Stomach (tissue), 8 donors: ENCODE measurements at regions not wholly inside any gene's neighbourhood (a gene's known extent, or its start where the extent isn't known, plus 50 kb on each side); places are given as distances from the start of the nearest gene placed in this dataset.

ENCODE experiments used
- DNase-seq, 2 donors: peaks; one replicate each; pipeline versions ENCODE4 v3.0.0 to v3.0.0-alpha.2; 2013 to 2019
- H3K27ac ChIP-seq, 5 donors: fragments of 200-600 bp in 4 of 5; sonication (generic) in 4 of 5; one replicate each; pipeline ENCODE4 v1.5.1; 2013 to 2019; ENCODE audit warnings: mild to moderate bottlenecking in 1 of 5, moderate library complexity in 1 of 5
- H3K27me3 ChIP-seq, 3 donors: fragments of 200-600 bp; sonication (generic); one replicate each; pipeline ENCODE4 v1.5.1; 2017 to 2019; ENCODE audit warnings: mixed run types in 1 of 3
- H3K36me3 ChIP-seq, 4 donors: fragments of 200-600 bp; sonication (generic); 1 replicate in 3 of 4; 2 replicates in 1 of 4; pipeline ENCODE4 v1.5.1; 2016 to 2019
- H3K4me1 ChIP-seq, 4 donors: fragments of 200-600 bp; sonication (generic); one replicate each; pipeline ENCODE4 v1.5.1; 2016 to 2019
- H3K4me3 ChIP-seq, 4 donors: fragments of 200-600 bp; sonication (generic) in 3 of 4; one replicate each; pipeline ENCODE4 v1.5.1; 2016 to 2019; ENCODE audit warnings: mild to moderate bottlenecking in 1 of 4
- H3K9me3 ChIP-seq, 4 donors: fragments of 200-600 bp; sonication (generic); one replicate each; pipeline ENCODE4 v1.5.1; 2016 to 2019
- EP300 ChIP-seq: sonication (generic); formaldehyde crosslinking; IDR thresholded peaks from one replicate; pipeline ENCODE4 v1.6.1; 2017; ENCODE audit warnings: antibody characterized with exemption
- POLR2A ChIP-seq, 4 donors: fragments of 450-650 bp; IDR thresholded peaks; one replicate each; pipeline ENCODE4 v1.6.1; 2016; ENCODE audit warnings: antibody characterized with exemption in 4 of 4, control low read depth in 2 of 4, mild to moderate bottlenecking in 1 of 4, moderate library complexity in 1 of 4
- POLR2AphosphoS5 ChIP-seq, 3 donors: sonication (generic); formaldehyde crosslinking; IDR thresholded peaks; one replicate each; pipeline ENCODE4 v1.6.1; 2016; ENCODE audit warnings: antibody characterized with exemption in 3 of 3
- WGBS, 5 donors: extraction: QIAGEN DNeasy Blood & Tissue Kit in 3 of 5; methylation state at CpG; one replicate each; pipeline versions ENCODE4 v1.1.5 to v1.1.7; 2013 to 2018; 5-methylcytosine and 5-hydroxymethylcytosine counted together
- intact Hi-C: fragments of 100-400 bp; cut with DNase I; formaldehyde crosslinking; loops from one replicate; pipeline ENCODE4 v1.15.1; 2023; ENCODE audit warnings: low total_unique reads
- TF ChIP-seq, protein P1 (sequence below), 7 experiments: fragments of 450-650 bp in 4 of 7; fragments of 200-600 bp in 3 of 7; sonication (generic) in 3 of 7; IDR thresholded peaks; one replicate each; pipeline ENCODE4 v1.5.1; 2016 to 2019; ENCODE audit warnings: antibody characterized with exemption in 7 of 7, control low read depth in 2 of 7, mild to moderate bottlenecking in 1 of 7
- donor health status: healthy with polysubstance abuse.
- donor health status: Bipolar disorder and iron deficiency.
- donor health status: healthy.

DNA sequence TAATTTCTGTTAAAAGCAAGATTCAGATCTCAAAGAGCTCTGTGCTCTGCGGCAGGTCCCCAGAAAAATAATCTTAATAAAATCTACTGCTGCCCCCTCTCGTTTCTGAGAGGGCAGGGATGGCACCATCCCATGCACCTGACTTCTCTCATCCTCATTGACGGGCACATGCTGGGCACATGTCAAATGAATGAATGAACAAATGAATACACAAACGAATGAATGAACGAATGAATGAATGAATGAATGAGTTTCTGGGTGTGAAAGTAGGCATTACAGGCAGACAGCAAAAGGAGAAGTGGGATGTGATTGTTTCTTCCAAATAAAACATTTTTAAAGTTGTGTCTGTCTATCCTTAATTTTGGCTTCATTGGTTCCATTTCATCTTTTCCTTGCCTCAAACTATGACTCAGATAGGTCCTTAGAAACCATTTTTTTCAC lies 398.1 kb upstream of the PRKCQ start:
- intact Hi-C loops = no loop called here
- WGBS, 5 donors = 48 to 60% (median 52%) methylated on average over 5 of the region's 5 CpGs
- Histone ChIP-seq H3K36me3 (no peaks in the 10 kb centered on the region), H3K27ac (no peak overlapping the region), H3K4me3 (no peak overlapping the region), H3K27me3 (no peaks in the 10 kb centered on the region), H3K4me1 (peaks cover 0 to 3% (median 0%) of the 10 kb centered on the region in 4 donors), H3K9me3 (peaks cover 0 to 6% (median 0%) of the 10 kb centered on the region in 4 donors)
- TF ChIP-seq POLR2A (IDR thresholded peaks at IDR 0.05) (no peak), EP300 (no peak), POLR2AphosphoS5 (IDR thresholded peaks at IDR 0.05) (no peak)
- TF ChIP-seq, protein P1, sequence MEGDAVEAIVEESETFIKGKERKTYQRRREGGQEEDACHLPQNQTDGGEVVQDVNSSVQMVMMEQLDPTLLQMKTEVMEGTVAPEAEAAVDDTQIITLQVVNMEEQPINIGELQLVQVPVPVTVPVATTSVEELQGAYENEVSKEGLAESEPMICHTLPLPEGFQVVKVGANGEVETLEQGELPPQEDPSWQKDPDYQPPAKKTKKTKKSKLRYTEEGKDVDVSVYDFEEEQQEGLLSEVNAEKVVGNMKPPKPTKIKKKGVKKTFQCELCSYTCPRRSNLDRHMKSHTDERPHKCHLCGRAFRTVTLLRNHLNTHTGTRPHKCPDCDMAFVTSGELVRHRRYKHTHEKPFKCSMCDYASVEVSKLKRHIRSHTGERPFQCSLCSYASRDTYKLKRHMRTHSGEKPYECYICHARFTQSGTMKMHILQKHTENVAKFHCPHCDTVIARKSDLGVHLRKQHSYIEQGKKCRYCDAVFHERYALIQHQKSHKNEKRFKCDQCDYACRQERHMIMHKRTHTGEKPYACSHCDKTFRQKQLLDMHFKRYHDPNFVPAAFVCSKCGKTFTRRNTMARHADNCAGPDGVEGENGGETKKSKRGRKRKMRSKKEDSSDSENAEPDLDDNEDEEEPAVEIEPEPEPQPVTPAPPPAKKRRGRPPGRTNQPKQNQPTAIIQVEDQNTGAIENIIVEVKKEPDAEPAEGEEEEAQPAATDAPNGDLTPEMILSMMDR (IDR thresholded peaks at IDR 0.05) = no peak
- DNase-seq = no peak

DNA sequence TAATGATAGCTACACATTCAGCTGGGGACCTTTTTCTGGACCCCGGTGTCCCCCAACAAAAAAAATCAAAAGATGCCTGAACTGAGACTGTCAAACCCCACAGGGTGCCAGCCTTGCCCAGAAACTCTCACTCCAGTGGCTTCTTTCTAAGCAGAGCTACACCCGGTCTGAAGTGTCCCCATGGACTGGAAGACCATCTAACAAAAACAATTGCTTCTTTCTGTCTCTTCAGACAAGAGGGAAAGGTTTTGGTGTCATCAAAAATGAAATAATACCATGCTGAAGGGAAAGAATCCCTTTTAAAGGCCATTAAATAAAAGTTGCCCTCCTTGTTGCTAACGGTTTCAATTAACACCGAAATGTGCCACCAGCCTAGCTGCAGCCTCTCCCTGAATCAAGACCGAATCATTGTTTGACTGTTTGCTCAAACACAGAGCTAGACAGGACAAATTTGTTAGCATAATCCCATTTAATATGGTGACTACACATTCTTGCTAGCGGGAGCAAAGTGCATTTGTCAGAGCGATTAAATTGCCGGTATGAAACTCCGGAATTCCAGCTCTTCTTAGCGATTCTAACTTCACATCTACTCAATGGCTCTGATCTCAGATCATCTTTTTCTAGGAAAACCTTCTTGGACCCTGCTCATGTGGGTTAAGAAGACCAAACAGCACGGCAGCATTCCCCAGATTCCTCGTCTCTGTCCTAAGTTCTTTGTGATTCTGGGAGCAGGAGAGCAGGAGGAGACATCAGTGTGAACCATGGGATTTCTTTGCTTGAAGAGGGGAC lies 397.5 kb upstream of the PRKCQ start:
- no peak for DNase-seq
- Histone ChIP-seq H3K4me1 (peaks cover 0 to 3% (median 0%) of the 10 kb centered on the region in 4 donors), H3K4me3 (no peak overlapping the region), H3K9me3 (peaks cover 0 to 6% (median 0%) of the 10 kb centered on the region in 4 donors), H3K27ac (no peak overlapping the region), H3K36me3 (no peaks in the 10 kb centered on the region), H3K27me3 (no peaks in the 10 kb centered on the region)
- 38 to 58% (median 54%) methylated on average over 12 of the region's 12 CpGs for WGBS, 5 donors
- TF ChIP-seq, protein P1 (IDR thresholded peaks at IDR 0.05) = no peak
- TF ChIP-seq POLR2AphosphoS5 (IDR thresholded peaks at IDR 0.05) (no peak), EP300 (no peak), POLR2A (IDR thresholded peaks at IDR 0.05) (no peak)
- intact Hi-C loops = no loop called here

DNA sequence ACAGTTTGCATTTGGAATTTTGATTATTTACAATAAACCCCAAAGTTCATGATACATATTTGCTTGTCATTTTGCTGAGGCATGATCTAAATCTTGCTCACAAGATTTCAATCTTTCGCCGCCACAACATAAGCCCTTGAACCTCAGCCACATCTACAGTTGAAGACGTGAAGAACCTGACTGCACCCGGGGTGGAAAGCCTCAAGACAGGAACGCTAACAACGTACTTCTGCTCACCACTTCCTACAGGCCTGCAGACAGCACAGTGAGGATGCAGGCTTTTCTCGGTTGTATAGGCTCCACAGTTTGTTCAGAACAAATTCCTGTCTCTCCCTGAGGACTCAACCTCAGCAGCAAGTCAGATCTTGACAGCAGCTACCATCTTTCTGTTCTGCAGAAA lies 393.8 kb upstream of the PRKCQ start:
- peaks cover 0 to 3% (median 0%) of the 10 kb centered on the region in 4 donors for H3K4me1 ChIP-seq
- WGBS, 5 donors = 62 to 73% (median 71%) methylated on average over 7 of the region's 7 CpGs
- no peaks in the 10 kb centered on the region for H3K27me3 ChIP-seq
- no peaks in the 10 kb centered on the region for H3K36me3 ChIP-seq
- no peak overlapping the region for H3K4me3 ChIP-seq
- DNase-seq = peak in 1 of 2 donors; percentile 41
- intact Hi-C loops = no loop called here
- H3K9me3 ChIP-seq = peaks cover 0 to 6% (median 0%) of the 10 kb centered on the region in 4 donors
- no peak overlapping the region for H3K27ac ChIP-seq
- no peak for TF ChIP-seq EP300
- TF ChIP-seq POLR2A (IDR thresholded peaks at IDR 0.05) = no peak
- TF ChIP-seq POLR2AphosphoS5 (IDR thresholded peaks at IDR 0.05) = no peak
- TF ChIP-seq, protein P1 (IDR thresholded peaks at IDR 0.05) = no peak

DNA sequence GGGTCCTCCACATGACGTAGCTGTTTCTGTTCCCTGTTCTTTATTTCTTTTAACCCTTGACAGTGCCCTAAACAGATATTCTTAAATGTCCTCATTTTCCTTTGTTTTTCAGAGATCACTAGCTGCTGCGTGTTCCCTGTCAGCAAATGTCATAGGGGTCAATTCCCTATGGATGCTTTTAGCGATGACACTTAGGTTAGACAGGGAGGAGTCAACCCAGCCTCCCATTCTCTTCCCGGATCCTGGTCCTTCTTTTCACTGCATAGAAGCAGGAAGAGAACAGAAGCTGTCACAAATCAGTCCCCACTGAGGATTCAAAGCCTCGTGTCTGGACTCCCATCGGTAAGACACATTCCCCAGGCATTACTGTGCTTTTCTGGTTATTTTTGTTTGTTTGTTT lies 392.1 kb upstream of the PRKCQ start:
- peaks cover 0 to under 1% (median 0%) of the 10 kb centered on the region in 4 donors for H3K4me1 ChIP-seq
- TF ChIP-seq POLR2A (IDR thresholded peaks at IDR 0.05) (no peak), POLR2AphosphoS5 (IDR thresholded peaks at IDR 0.05) (no peak), EP300 (no peak)
- TF ChIP-seq, protein P1 (IDR thresholded peaks at IDR 0.05) = no peak
- H3K27ac ChIP-seq = no peak overlapping the region
- no peak overlapping the region for H3K4me3 ChIP-seq
- intact Hi-C loops = no loop called here
- no peak for DNase-seq
- H3K36me3 ChIP-seq = no peaks in the 10 kb centered on the region
- WGBS, 5 donors = 60 to 68% (median 64%) methylated on average over 6 of the region's 6 CpGs
- H3K27me3 ChIP-seq = no peaks in the 10 kb centered on the region
- peaks cover 0 to 6% (median 0%) of the 10 kb centered on the region in 4 donors for H3K9me3 ChIP-seq
